SH-SY5Y (cell line): ENCODE measurements at regions not wholly inside any gene's neighbourhood (a gene's known extent, or its start where the extent isn't known, plus 50 kb on each side); places are given as distances from the start of the nearest gene placed in this dataset.

Experiments used
- GATA2 ChIP-seq: IDR thresholded peaks from 2 replicates; pipeline ENCODE4 v1.6.1; 2011; ENCODE audit warnings: mild to moderate bottlenecking, low read depth, low read length
- GATA3 ChIP-seq: IDR thresholded peaks from 2 replicates; pipeline ENCODE4 v1.6.1; 2011; ENCODE audit warnings: low read depth, mild to moderate bottlenecking, low read length, moderate library complexity

DNA sequence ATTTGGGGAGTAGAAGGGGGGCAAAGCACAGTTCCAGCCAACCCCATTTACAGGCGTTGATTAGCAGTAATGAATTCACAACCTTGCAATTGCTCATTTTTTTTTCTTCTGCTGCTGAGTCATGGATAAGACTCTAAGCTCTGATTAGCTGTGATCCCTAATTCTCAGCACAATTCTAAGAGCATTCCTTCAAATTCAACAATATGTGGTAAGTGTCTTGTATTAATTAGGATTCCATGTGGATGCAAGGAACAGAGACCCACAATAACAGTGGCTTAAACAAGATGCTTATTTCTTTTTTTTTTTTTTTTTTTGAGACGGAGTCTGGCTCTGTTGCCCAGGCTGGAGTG, 133.4 kb downstream of the PALM2AKAP2 start:
- TF ChIP-seq GATA3, result no peak
- TF ChIP-seq GATA2, result no peak

DNA sequence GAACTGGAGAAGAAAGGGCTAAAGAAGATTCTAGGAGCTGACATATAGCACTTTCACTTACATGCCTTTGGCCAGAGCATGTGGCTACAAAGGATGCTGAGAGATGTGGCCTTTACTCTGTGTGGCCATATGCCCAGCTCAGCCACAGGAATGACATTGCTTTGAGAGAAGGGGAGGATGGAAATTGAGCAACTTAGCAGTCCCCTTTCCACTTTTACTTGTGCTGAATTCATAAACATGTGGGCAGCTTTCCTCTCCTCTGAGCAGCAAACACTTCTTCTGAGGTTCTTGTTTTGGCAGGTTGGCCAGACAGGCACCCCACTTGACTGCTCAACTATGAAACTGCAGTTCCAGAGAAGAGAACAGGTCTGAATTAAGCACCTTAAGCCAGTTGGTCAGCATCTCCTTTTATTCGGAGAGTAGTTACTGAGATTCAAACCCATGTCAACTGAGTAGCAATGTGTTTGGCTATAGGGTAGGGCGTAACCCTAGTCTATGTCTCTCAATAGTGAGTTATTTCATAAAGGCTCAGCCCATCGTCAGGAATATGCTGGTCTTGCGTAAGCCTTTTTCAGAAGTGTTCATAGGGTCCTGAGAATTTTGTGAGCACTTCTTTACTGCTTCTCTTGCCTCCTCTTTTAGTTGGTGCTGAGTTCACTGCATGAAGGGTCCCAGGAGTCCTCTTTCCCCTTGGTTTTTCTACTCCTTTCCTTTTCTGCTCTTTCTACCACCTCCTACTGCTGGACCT, 134.5 kb downstream of the PALM2AKAP2 start:
- TF ChIP-seq GATA3 (no peak), GATA2 (no peak)

DNA sequence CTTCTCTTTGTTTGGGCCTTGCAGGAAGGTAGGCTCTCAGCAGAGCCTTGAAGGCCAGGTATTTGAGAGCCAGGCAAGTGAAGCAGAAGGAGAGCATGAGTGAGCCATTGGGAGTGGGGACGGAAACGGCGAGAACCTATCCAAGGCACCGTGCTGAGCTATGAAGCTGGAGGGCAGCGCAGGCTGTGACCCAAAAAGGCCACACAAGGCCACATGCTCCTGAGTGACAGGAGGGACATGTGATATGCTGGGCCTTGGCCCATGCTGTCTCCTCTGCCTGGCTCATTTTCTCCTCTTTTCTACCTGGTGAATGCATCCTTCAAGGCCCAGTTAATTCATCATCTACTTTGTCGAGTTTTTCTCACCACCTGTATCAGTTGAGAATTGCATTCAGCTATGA, 136.3 kb downstream of the PALM2AKAP2 start:
- TF ChIP-seq GATA3 (no peak), GATA2 (no peak)

DNA sequence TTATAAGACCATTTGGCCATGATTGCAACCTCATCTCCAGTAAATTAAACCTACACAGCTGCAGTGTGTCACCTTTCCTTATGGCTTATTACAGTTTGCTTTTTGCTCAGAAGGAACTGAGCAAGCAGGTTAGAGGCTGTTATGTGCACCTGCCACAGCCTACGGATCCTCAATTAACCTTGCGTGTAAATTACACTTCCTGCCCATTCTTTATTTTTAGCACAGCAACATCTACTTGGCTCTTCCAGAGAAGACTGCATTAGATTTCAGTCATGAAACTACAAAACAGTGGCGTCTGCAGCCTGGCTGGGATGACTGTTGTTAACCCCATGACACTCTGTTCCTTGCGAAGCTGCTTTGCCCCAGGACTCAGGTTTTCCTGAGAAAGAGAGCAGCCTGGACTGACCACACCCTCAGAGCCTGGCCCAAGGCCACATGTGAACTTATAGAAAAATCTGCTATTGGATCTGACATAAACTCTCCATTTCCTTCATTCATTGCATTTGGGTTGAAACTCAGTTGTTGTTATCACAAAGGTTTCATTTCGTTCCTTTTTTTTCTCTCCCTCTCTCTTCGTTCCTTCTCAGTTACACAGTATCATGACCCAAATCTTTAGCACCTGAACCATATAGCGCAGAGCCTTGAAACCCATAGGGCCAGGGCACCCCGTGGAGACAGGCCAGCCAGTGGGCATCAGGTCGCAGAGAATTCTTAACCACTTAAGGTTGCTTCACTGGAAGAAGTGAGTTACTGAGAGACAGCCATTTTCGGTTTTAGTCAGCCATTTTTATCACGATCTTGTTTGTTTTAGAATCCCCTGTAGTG, 138.6 kb downstream of the PALM2AKAP2 start:
- no peak for TF ChIP-seq GATA3
- TF ChIP-seq GATA2, result no peak

DNA sequence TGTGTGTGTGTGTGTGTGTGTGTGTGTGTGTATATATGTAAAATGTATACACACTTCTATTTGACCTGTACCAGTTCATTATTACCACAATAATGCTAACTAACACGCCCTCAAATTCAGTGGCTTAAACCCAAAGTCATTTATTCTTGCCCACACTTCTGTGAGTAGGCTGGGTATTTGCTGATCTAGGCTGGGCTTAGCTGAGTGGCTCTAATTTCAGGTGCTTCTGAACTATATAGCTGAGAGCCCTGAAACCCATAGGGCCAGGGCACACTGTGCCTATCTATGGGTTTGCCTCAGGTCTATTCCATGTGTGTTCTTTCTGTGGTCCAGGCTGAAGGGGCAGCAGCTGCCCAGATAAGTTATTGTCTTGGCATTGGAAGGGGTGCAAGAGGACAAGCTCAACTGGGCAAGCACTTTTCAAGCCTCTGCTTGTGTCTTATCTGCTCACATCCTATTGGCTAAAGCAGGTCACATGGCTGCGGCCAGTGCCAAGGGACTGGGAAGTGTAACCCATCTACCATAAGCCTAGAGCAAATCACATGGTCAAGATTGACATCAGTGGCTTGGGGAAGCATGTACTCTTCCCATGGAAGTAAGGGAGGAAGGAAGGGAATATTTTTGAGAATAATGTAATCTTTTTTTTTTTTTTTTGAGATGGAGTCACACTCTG, 139.9 kb downstream of the PALM2AKAP2 start:
- TF ChIP-seq GATA2, result no peak
- TF ChIP-seq GATA3, result no peak

DNA sequence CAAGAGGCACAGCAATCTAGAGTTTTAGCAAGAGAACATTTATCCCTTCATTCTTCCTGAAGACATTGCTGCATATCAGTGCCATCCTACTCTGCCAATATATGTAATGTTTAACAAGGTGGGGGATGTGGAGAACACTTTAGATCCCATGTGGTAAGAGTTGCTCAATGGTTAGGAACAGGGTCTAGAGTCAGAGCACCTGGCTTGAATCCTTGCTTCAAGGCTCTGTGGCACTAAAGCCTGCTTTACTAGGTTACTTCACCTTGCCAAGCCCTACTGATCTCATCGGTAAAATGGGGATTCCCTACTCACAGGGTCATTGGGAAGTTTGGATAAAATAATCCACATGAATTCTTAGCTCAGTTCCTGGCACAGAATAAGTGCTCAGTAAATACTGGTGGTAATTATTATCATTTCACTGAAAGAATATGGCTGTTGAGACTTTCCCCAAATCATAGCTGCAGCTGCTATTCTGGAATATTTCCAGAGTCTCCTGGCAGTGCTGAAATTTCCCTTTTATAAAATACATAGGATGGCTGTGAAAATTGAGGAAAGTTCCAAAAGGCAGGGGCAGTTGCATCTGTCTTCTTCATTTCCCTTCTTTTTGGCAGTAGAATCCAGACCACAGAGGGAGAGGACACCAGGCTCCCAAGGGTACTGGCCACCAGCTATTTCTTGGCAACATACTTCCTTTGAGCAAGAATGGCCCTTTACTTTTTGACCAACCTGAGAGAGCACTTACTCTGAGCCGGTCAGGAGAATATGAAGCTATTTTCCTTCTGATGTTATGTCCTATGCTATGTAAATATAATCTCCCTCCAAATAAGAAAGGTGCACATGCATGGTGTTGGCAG, 142.8 kb downstream of the PALM2AKAP2 start:
- TF ChIP-seq GATA3 (no peak), GATA2 (no peak)

DNA sequence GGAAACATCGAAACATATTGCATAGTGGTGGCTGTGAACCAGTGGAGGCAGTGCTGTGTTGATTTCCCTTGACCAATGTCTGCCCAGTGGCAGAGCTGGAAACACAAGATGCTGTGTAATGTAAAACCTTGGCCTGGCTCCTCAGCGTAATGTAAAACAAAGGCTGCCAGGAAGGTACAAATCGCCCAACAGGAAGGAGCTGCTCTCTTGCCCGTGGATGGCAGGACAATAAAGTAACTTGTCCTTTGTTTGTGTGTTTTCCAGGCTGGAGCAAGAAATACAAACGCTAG, 143.4 kb downstream of the PALM2AKAP2 start:
- TF ChIP-seq GATA3 (no peak), GATA2 (no peak)

DNA sequence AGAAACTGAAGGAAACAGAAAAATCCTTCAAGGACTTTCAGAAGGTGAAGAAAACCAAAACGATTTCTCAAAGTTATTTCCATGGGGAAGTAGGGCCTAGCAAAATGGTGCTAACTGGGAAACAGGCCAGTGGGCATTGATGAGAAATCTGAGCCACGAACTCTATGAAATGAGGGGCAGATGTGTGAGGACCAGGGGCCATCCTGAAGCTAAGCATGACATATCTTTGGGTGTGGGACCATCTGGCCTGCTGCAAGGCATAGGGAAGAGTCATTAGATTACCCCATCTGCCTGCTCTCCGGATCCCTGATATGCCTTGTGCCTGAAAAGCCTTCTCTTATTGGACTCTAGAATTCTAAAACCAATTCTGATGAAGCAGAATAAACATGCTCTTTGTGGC, 143.8 kb downstream of the PALM2AKAP2 start:
- no peak for TF ChIP-seq GATA3
- TF ChIP-seq GATA2, result no peak

DNA sequence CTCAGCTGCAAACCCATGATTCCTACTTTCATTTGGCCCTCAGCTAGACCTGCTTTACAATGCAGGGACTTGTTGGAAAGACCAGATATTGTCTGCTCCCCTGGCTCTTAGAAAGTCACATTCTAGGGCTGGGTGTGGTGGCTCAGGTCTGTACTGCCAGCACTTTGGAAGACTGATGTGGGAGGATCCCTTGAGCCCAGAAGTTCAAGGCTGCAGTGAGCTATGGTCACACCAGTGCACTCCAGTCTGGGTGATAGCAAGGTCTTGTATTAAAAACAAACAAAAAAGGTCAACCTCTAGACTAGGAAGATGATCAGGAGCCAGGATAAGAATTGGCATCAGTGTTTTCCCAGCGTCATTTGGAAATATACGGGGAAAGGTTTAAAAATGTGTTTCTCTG, 145.8 kb downstream of the PALM2AKAP2 start:
- TF ChIP-seq GATA3, result no peak
- no peak for TF ChIP-seq GATA2

DNA sequence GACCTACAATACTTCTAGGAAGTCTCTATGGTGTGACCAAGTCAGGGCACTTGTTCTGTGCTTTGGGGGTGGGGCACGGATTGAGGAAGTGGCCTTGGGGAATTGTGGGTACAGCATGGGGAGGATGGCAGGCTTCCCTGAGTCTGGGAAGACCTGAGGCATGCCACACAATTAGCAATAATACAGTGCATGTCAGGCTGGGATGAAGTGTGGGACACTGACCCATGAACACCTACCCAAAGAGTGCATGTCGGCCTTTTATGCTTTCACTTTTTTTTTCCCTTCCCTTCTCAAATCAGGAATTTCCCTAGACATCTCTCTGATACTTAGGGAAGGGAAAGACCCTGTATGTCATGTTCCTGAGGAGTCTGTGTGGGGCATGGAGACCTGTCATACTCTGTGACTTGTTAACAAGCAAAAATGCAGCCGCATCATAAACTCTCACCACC, 146.4 kb downstream of the PALM2AKAP2 start:
- TF ChIP-seq GATA3 (no peak), GATA2 (no peak)

DNA sequence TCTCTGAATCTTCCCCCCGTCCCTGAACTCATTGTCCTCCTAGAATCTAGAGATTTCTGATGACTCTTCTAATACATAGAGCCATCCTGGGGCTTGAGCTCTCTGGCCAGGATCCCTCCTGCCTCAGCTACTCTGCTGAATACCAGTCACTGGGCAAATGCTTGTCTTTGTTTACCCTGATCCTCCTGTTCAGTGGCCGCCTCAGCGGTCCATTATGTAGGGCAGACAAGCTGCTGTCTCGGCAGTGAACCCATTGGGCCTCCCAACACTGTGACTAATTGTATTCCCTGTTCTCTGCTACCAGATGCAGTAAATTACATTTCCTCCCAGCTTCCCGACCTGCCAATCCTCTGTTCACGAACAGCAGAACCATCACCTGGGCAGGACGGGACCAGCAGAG, 151.6 kb downstream of the PALM2AKAP2 start:
- TF ChIP-seq GATA3, result no peak
- no peak for TF ChIP-seq GATA2

DNA sequence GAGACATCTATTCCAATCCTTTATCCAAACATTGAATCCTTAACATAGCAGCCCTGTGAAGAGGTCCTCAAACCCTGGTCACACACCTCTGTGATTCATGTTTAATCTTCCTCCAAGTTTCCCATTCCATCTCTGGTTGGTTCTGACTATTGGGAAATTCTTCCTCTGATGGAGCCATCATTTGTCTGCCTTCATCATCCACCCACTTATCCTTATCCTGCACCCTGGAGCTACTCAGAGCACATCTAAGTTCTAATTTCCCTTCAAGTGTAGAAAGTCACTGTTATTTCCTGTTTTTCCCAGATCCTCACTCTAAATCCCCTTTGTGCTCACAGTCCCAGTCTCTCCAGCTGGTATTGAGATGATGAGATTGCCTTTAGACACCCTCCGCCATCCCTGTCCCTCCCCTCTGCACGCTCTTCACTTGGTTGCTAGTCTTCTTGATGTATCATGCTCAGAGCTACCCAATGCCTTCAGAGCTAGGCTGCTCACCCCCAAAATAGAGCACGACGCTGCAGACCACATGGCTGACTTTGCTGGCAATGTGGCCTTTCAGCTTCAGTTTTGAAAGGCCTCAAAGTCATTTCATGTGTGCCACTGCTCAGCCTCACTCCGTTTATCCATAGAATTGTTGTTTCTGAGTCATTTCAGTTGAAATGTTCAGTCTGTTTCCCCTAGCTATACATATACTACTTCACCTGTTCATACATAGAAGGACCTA, 154.3 kb downstream of the PALM2AKAP2 start:
- TF ChIP-seq GATA3 (no peak), GATA2 (no peak)

DNA sequence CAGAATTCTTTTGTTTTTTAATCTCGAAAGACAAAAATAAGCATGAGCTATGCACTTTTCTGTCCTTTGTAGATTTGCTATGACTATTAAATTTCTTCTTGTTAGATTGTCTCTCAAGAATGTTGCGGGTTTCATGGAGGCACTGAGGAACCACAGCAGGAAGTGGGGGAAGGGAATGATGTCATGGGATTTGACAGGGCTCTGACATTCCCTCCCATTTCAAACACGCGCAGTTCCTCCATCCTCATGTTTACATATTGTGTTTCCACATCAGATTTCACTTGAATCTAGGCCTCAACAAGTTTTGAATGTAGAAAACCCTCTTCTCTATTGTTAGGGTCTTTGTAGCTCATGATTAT, 154.8 kb downstream of the PALM2AKAP2 start:
- TF ChIP-seq GATA3, result no peak
- no peak for TF ChIP-seq GATA2
